DOHH2 (cell line): ENCODE measurements at regions not wholly inside any gene's neighbourhood (a gene's known extent, or its start where the extent isn't known, plus 50 kb on each side); places are given as distances from the start of the nearest gene placed in this dataset.

ENCODE experiments used
- EZH2phosphoT487 ChIP-seq: fragments of 200-600 bp; sonication (generic); IDR thresholded peaks from 2 replicates; pipeline ENCODE4 v1.6.1; 2017; ENCODE audit warnings: borderline replicate concordance, mild to moderate bottlenecking, antibody characterized with exemption, low read length, moderate library complexity, mixed read lengths
- TF ChIP-seq, protein P1 (sequence below): fragments of 200-600 bp; sonication (generic); IDR thresholded peaks from one replicate; pipeline ENCODE4 v1.5.1; 2014; ENCODE audit warnings: antibody characterized with exemption, mild to moderate bottlenecking, low read depth, low read length; ENCODE audit not compliant: poor library complexity, severe bottlenecking

DNA sequence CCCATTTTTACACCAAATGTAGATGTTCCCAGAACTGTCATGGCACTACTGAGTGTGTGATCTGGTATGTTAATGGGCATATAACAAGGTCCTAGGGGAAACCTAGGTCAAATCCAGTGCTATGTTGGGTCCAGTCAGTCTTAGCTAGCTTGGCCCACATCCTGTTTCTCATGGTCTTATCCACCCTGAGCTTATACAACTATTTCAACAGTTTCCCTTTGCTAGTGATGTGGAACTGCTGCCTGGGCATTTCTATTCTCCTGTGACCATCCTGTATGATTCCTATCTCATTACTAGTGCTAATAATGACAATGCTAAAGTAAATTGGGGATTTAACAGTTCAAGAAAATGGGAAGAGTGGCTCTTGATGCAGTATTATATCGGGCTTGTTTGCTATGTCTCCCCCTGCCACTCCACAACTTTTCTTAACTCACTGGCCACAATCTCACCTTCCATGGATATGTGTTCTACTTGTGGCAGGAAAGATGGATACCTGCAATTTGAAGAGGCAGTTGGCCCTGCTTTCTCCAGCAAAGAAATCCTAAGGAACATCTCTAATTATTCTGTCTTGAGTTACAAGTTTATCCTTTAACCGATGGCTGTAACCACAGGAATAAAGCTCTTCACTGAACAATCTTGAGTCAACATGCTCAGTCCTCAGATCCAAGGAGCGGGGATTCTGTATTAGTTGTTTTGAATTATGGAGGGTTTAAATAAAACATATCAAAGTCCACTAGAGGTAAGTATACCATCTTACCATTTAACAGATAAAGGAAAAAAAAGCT, 707.8 kb downstream of the XPNPEP1 start:
- TF ChIP-seq, protein P1, sequence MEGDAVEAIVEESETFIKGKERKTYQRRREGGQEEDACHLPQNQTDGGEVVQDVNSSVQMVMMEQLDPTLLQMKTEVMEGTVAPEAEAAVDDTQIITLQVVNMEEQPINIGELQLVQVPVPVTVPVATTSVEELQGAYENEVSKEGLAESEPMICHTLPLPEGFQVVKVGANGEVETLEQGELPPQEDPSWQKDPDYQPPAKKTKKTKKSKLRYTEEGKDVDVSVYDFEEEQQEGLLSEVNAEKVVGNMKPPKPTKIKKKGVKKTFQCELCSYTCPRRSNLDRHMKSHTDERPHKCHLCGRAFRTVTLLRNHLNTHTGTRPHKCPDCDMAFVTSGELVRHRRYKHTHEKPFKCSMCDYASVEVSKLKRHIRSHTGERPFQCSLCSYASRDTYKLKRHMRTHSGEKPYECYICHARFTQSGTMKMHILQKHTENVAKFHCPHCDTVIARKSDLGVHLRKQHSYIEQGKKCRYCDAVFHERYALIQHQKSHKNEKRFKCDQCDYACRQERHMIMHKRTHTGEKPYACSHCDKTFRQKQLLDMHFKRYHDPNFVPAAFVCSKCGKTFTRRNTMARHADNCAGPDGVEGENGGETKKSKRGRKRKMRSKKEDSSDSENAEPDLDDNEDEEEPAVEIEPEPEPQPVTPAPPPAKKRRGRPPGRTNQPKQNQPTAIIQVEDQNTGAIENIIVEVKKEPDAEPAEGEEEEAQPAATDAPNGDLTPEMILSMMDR, result no peak
- TF ChIP-seq EZH2phosphoT487, result no peak
